Astrocyte of the cerebellum (primary cell): ENCODE measurements at regions not wholly inside any gene's neighbourhood (a gene's known extent, or its start where the extent isn't known, plus 50 kb on each side); places are given as distances from the start of the nearest gene placed in this dataset.

ENCODE experiments used
- DNase-seq: peaks from one replicate; pipeline ENCODE4 v3.0.0-alpha.2; 2011; ENCODE audit warnings: low read depth
- H3K4me3 ChIP-seq: 2 replicates; pipeline ENCODE4 v1.5.1; 2011; ENCODE audit warnings: mild to moderate bottlenecking, low read depth, low read length, moderate library complexity
- in situ Hi-C: cut with HindIII; loops from 2 replicates; pipeline ENCODE4 v1.10.0; 2017; ENCODE audit warnings: low sequenced_read_pairs
- TF ChIP-seq, protein P1 (sequence below): IDR thresholded peaks from 2 replicates; pipeline ENCODE4 v1.5.1; 2012; ENCODE audit warnings: low read length, low read depth, moderate library complexity, mild to moderate bottlenecking; ENCODE audit errors: missing control alignments

- no peak for DNase-seq
- TF ChIP-seq, protein P1, sequence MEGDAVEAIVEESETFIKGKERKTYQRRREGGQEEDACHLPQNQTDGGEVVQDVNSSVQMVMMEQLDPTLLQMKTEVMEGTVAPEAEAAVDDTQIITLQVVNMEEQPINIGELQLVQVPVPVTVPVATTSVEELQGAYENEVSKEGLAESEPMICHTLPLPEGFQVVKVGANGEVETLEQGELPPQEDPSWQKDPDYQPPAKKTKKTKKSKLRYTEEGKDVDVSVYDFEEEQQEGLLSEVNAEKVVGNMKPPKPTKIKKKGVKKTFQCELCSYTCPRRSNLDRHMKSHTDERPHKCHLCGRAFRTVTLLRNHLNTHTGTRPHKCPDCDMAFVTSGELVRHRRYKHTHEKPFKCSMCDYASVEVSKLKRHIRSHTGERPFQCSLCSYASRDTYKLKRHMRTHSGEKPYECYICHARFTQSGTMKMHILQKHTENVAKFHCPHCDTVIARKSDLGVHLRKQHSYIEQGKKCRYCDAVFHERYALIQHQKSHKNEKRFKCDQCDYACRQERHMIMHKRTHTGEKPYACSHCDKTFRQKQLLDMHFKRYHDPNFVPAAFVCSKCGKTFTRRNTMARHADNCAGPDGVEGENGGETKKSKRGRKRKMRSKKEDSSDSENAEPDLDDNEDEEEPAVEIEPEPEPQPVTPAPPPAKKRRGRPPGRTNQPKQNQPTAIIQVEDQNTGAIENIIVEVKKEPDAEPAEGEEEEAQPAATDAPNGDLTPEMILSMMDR, result no peak
- in situ Hi-C loops, result no loop called here
- H3K4me3 ChIP-seq, result no peak overlapping the region
Measured at GRCh38 chr6:21678990-21679389, 85.4 kb downstream of the SOX4 start.

- no peak overlapping the region for H3K4me3 ChIP-seq
- DNase-seq, result peak; percentile 91
- TF ChIP-seq, protein P1, result no peak
- in situ Hi-C loops, result no loop called here
Measured at GRCh38 chr6:21679761-21680265, 86.3 kb downstream of the SOX4 start.

DNA sequence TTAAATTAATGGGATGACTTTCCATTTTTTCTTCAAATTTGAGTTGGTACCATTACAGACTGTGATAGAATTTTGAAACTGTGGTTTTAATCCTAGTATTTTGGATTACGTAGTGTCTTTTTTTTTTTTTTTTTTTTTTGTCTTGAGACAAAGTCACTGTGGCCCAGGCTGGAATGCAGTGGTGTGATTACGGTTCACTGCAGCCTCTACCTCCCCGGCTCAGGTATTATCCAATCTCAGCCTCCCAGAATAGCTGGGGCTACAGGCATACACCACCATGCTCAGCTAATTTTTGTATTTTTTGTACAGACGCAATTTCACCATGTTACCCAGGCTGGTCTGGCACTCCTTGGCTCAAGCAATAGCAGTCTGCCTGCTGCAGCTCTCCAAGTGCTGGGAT, 87.1 kb downstream of the SOX4 start:
- no peak for DNase-seq
- TF ChIP-seq, protein P1, result no peak
- in situ Hi-C loops, result no loop called here
- no peak overlapping the region for H3K4me3 ChIP-seq

DNA sequence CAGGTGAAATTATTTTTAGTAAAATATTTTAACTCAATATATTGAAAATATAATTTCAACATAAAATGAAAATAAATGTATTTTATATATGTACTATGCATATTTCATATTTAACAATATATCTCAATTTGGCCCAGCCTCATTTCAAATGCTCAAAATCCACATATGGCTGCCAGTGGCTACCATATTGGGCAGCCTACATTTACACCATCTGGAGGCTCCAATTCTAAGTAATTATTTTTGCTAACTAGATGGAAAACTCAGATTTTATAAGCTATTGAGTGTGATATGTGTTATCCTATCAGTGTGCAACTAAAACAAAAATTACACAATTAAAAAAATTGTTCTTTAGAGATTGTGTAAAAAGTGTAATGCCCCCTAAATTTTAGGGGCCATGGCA, 96.9 kb downstream of the SOX4 start:
- DNase-seq, result no peak
- H3K4me3 ChIP-seq, result no peak overlapping the region
- in situ Hi-C loops, result no loop called here
- TF ChIP-seq, protein P1, result no peak

- in situ Hi-C loops, result no loop called here
- no peak for DNase-seq
- TF ChIP-seq, protein P1, result no peak
Measured at GRCh38 chr6:21691685-21692346, 98.3 kb downstream of the SOX4 start.

GRCh38 chr6:21692721-21693120, 99.2 kb downstream of the SOX4 start:
- TF ChIP-seq, protein P1, result no peak
- DNase-seq, result no peak
- in situ Hi-C loops, result no loop called here
- H3K4me3 ChIP-seq, result no peak overlapping the region

More at GRCh38 chr6:21691685-21692346, 98.3 kb downstream of the SOX4 start:
- H3K4me3 ChIP-seq, result no peak overlapping the region
